Fibroblast of pulmonary artery (primary cell): ENCODE measurements at regions not wholly inside any gene's neighbourhood (a gene's known extent, or its start where the extent isn't known, plus 50 kb on each side); places are given as distances from the start of the nearest gene placed in this dataset.
"Not testable (repeated sequence)": the region's sequence is repeated elsewhere in the genome, so short reads cannot be mapped to it uniquely, and the experiment has no call there.

ENCODE experiments used
- DNase-seq: peaks from one replicate; pipeline ENCODE4 v3.0.0-alpha.2; 2010; ENCODE audit warnings: low read depth
- H3K4me3 ChIP-seq: replicated peaks from 2 replicates; pipeline ENCODE4 v1.5.1; 2011; ENCODE audit warnings: low read depth, mild to moderate bottlenecking, control low read depth, low read length, moderate library complexity
- CTCF ChIP-seq: IDR thresholded peaks from 2 replicates; pipeline ENCODE4 v1.5.1; 2011; ENCODE audit warnings: mild to moderate bottlenecking, control low read depth, low read length, inconsistent platforms; ENCODE audit errors: missing control alignments

- TF ChIP-seq CTCF: no peak
- H3K4me3 ChIP-seq: no peak overlapping the region
- DNase-seq: no peak
Observed at GRCh38 chr6:139955366-139956155, 581.1 kb upstream of the CITED2 start.

GRCh38 chr6:139954463-139955071 is 580.1 kb upstream of the CITED2 start:
- DNase-seq: no peak
- no peak for TF ChIP-seq CTCF
- H3K4me3 ChIP-seq: no peak overlapping the region

GRCh38 chr6:139953780-139954179 is 579.3 kb upstream of the CITED2 start:
- not testable (repeated sequence) for DNase-seq, H3K4me3 ChIP-seq

GRCh38 chr6:139951172-139951571 is 576.7 kb upstream of the CITED2 start:
- DNase-seq: no peak
- no peak overlapping the region for H3K4me3 ChIP-seq
- no peak for TF ChIP-seq CTCF

- H3K4me3 ChIP-seq: no peak overlapping the region
Observed at GRCh38 chr6:139944976-139945375, 570.5 kb upstream of the CITED2 start.

GRCh38 chr6:139944131-139944530 is 569.7 kb upstream of the CITED2 start:
- no peak for TF ChIP-seq CTCF
- no peak overlapping the region for H3K4me3 ChIP-seq
- no peak for DNase-seq

More at GRCh38 chr6:139944976-139945375, 570.5 kb upstream of the CITED2 start:
- DNase-seq: peak; percentile 42
- no peak for TF ChIP-seq CTCF

GRCh38 chr6:139943391-139943790 is 568.9 kb upstream of the CITED2 start:
- TF ChIP-seq CTCF: no peak
- no peak overlapping the region for H3K4me3 ChIP-seq
- peak; percentile 90 for DNase-seq
